GM21786 (cell line): ENCODE measurements at regions not wholly inside any gene's neighbourhood (a gene's known extent, or its start where the extent isn't known, plus 50 kb on each side); places are given as distances from the start of the nearest gene placed in this dataset.

Experiments
- ATAC-seq: cut with Tn5 transposase; IDR thresholded peaks from one replicate; pipeline ENCODE4 v1.9.1; 2021; ENCODE audit not compliant: unreplicated experiment

DNA sequence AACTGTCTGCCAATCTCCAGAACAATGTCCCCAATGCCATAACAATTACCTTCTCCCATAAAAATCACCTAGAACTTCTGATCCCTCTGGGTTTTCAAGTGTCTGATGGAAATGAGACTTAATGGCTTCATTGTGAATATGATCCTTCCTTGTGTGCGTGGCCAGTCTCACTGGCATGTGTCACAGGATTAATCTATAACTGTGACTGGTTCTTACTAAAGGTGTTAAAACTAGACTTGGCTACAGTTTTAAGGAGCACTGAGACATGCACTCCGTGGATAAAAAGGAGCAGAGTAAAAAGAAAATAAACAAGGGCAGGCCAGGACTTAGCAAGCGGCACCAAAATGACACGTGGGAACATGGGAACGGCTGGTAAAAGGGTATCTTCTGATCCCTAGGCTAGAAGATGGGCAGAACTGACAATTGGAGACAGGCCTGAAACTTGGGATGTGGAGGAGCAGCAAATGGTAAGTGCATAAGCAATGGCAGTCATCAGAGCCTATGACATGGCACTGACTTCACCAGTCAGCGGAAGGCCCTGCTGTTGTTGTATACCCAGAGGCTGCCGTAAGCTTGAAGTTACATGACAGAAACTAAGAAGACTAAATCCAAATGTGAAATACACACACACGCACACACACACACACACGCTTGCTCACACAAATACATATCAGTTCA is 256.6 kb upstream of the NOCT start:
- no peak for ATAC-seq

DNA sequence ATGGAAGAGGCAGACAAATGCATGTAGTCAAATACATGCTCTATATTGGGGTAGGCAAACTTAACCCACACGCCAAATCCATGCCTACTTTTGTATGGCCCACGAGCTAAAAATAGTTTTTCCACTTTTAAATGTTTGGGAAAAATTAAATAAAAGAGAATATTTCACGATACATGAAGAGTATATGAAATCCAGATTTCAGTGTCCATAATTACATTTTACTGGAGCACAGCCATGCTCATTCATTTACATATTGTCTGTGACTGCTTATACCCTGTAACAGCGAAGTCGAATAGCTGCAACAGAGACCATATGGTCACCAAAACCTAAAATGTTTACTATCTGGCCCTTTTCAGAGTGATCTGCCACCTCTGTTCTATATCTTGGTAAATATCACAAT is 257.4 kb upstream of the NOCT start:
- ATAC-seq, result no peak

DNA sequence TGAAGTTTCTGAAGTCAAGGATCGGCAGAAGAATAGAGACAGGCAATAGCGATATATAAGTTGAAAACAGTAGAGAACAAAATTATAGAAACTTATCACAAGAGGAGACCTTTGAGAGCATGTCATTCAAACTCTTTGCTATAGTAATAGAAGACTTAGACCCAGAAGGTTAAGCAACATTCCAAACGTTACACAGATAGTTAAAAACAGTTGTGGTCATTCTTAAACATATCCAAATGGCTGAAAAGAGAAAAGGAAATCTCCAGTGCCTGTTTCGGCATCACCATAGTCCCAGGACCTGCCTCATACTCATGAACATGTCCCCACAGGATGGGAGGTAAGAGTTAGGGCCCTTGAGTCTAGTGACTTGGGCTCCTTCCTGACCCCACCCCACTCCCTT is 258.1 kb upstream of the NOCT start:
- no peak for ATAC-seq

- no peak for ATAC-seq
Measured at GRCh38 chr4:138756519-138756918, 259.1 kb upstream of the NOCT start.

- ATAC-seq, result no peak
Measured at GRCh38 chr4:138751309-138751708, 264.3 kb upstream of the NOCT start.

- ATAC-seq, result no peak
Measured at GRCh38 chr4:138749303-138749702, 266.3 kb upstream of the NOCT start.

DNA sequence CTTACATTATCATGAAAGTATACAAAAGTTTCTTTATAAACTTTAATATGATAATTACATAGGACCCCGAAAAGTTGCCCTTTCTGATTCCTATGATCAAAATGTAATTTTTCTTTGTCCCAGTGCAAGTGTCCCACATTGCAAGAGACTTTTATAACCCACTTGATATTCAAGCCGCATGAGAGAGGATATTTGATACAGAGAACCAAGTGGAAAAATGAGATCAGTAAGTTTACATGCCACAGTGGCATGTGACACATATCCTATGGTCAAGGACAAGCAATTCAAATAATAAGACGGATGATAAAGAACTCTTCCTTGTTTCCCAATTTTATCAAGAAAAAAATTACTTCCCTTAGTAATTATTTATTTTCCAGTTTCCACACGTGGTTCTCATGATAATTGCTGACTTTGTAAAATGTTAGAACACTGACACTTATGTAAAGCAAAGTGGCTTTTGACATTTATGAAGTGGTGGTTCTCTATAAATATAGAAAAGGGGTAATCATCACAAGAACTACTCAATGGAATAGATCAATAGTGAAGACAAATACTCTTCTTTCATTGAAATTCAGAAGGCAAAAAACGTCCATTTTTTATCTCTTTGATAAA is 273.7 kb upstream of the NOCT start:
- ATAC-seq, result no peak

GRCh38 chr4:138740816-138741745 is 274.5 kb upstream of the NOCT start:
- ATAC-seq, result no peak

DNA sequence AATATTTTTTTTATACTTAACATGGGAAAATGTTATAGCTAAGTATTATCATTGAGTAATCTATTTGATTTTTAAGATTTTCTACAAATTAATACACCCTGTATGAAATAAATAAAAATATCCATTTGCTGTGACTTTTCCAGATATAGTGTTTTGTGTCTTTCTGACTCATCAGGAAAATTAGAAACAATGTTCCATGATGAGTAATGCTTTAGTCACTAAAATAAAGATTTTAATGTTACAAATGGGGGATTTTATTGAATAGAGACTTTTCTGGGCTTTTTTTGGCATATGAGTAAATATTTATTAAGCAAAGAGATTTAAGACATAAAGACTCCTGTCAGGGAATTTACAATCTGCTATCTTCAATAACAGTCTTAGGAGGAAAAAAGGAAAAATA is 279.2 kb upstream of the NOCT start:
- no peak for ATAC-seq

GRCh38 chr4:138734746-138735145 is 280.8 kb upstream of the NOCT start:
- no peak for ATAC-seq

- no peak for ATAC-seq
Measured at GRCh38 chr4:138728566-138728965, 287.0 kb upstream of the NOCT start.

DNA sequence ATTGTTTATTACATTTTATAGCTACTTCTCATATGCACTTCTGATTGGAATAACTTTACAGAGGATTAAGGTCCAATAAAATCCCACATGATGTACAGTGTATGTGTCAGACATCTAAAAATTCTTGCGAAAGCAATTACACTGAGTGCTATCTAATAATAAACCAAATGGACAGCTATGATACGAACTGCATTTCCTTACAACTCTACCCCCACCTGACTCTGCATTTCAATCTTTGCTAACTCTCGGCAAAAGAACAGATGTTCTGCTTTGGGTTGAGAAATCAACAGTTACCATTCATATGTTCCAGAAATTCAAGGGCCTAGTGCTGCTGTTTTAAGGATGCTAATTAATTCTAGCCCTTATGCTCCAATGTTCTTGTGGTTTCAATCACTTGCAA is 287.9 kb upstream of the NOCT start:
- no peak for ATAC-seq

DNA sequence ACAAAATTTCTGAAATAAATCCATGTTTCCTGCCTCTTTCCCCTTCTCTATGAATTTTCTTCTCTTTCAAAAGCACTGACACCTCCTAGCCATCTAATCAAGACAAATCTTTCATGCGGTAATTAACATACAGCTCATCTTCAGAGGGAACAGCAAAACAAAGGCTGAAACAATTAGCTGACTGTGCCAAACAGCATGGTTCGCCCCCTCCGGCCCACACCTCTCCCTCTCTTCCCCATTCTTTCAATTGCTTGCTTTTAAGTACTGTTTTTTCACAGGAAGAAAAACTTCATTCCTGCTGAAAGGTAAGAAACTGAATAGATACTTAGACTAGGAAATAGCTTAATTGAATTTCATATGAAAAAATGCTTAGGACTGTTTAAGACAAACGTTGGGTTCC is 291.1 kb upstream of the NOCT start:
- no peak for ATAC-seq

DNA sequence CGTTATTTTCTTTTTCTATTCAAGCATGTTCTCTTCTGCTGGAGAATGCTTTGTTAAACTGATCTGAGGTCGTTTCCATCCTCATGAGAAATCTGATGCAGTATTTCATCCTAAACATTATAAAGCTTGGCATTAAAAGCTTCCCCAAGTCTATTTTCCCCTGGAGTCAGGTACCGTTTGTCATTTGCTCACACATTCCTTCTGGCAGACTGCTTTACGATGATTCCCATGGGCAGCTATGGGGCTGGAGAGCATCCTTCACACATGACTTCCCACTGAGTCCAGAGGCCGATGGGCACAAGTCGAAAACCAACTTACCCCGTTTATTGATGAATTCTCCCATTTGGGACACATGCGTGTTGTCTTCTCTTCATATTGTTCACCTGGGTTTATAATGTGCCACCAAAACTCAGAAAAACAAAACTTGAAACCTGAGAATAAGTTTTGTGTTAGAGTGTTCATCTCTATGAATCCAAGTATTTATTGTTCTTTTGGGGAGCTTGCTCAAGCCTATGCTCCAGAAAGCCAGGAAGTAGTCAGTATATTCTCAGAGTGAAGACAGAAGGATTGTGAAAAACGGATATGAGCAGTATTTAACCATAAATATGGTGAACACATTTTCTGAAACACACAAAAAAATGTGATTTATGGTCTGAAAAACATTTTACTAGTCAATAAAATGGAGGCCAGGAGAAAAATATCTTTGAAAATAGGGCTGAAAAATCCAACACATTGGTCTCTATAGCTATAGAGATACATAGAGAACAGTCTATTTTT is 298.8 kb upstream of the NOCT start:
- ATAC-seq, result no peak

DNA sequence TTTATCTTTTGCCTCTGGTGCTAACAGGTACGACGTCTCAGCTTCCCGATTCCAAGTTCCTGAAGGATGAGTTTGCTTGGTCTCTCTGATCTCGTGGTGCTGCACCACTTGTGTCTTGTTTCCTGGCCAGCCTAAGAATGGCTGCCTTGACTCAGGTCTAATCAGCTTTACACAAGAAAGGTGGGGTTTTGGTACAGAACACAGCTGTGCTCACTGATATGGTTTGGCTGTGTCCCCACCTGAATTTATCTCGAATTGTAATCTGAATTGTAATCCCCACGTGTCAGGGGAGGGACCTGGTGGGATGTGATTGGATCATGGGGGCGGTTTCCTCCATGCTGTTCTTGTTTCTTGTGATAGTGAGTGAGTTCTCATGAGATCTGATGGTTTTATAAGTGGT is 305.3 kb upstream of the NOCT start:
- ATAC-seq, result no peak

- ATAC-seq, result no peak
Measured at GRCh38 chr4:138709859-138710258, 305.7 kb upstream of the NOCT start.

- ATAC-seq, result no peak
Measured at GRCh38 chr4:138707746-138708677, 307.6 kb upstream of the NOCT start.

DNA sequence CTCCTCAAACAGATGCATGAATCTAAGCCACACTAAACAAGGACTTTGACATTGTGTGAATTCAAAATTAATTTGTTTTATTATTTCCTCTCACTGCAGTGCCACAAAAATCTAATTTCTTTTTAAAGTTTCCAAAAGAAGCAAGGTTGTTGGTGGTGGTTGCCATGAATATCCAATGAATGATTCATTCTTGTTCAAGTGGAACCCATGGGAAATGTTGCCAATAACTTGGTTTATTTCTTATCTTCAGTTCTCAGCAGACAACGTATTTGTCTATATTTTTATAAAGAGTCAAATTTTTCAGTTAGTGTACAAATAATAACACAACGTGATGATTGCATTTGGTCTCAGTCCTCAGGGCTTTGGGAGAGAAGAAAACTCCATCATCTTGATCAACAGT is 309.4 kb upstream of the NOCT start:
- ATAC-seq, result no peak

- no peak for ATAC-seq
Measured at GRCh38 chr4:138702190-138702824, 313.3 kb upstream of the NOCT start.

DNA sequence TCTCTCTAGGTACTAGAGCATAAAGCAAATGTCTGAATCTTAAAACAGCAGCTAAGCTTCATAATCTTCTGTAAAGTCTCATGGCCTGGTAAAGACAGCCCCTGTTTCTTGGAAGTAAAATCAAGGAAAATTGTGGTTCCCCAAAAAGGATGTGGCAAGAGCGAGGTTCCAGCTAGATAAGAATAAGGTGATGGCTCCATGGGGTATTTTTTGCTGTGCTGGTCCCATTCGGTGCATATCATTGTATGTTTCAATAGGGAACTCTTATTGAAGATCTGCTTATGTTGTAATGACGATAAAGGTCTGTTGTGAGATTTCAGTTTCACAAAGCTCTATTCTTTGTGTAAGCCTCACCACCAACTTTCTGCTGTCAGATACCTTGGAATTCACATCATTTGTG is 316.9 kb upstream of the NOCT start:
- no peak for ATAC-seq
